HG02642 (cell line): ENCODE measurements at regions not wholly inside any gene's neighbourhood (a gene's known extent, or its start where the extent isn't known, plus 50 kb on each side); places are given as distances from the start of the nearest gene placed in this dataset.
A peak's percentile ranks its signal among the peaks of the same experiment; 100 is the strongest.
"Not testable (repeated sequence)": the region's sequence is repeated elsewhere in the genome, so short reads cannot be mapped to it uniquely, and the experiment has no call there.

Source experiments
- ATAC-seq: cut with Tn5 transposase; IDR thresholded peaks from one replicate; pipeline ENCODE4 v1.9.1; 2021; ENCODE audit warnings: mild to moderate bottlenecking; ENCODE audit not compliant: unreplicated experiment, poor library complexity

GRCh38 chr11:86861810-86862209, 61.5 kb downstream of the PRSS23 start:
- no peak for ATAC-seq

- no peak for ATAC-seq
Observed at GRCh38 chr11:86863476-86863875, 63.1 kb downstream of the PRSS23 start.

- no peak for ATAC-seq
Observed at GRCh38 chr11:86865436-86865835, 65.1 kb downstream of the PRSS23 start.

DNA sequence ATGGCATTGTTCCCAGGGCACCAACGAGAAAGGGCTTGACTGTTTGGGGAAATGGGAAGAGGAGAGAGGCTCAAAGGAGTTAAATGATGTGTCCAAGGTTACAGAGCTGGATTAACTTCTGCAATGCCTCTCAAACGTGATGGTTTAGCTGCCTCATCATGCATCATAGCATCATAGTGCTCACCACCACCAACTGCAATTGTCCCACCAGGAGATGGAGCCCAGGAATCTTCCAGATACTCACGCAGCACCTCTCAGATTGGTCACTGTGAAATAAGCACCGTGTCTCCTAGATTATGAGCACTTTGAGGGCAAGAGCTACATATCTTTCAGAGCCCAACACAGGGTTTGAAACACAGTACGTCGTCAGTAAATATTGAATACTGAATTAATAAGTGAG, 69.2 kb downstream of the PRSS23 start:
- no peak for ATAC-seq

- peak; percentile 86 for ATAC-seq
Observed at GRCh38 chr11:86869966-86870570, 69.7 kb downstream of the PRSS23 start.

- no peak for ATAC-seq
Observed at GRCh38 chr11:86873573-86874083, 73.3 kb downstream of the PRSS23 start.

DNA sequence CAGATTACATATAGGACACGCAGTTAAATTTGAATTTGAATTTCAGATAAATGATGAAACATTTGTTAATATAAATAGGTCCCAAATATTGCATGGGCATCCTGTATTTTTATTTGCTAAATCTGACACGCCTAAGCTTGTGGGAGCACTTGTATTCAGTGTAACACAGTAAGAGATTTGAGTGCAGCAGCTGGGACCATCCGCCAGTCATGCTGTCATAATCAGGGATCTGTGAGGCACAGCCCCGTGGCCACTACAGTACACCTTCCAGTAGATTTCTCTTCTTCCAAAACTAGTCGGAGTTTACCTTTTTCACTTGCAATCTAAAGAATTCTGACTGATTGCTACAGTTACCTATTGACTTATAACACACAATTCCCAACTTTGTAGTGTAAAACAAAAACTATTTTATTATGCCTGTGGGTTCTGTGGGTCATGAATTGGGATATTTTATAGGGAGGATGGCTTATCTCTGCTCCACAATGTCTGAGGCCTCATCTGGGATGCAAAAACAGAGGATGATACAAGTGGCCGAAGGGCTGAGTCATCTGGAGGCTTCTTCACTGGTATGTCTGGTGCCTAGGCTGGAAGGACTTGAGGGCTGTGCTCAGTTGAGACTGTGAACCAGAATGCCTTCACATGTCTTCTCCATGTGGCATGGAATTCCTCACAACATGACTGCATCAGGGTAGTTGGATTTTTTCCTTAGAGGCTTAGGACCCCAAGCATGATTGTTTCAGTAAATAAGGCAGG, 74.1 kb downstream of the PRSS23 start:
- ATAC-seq, result no peak

DNA sequence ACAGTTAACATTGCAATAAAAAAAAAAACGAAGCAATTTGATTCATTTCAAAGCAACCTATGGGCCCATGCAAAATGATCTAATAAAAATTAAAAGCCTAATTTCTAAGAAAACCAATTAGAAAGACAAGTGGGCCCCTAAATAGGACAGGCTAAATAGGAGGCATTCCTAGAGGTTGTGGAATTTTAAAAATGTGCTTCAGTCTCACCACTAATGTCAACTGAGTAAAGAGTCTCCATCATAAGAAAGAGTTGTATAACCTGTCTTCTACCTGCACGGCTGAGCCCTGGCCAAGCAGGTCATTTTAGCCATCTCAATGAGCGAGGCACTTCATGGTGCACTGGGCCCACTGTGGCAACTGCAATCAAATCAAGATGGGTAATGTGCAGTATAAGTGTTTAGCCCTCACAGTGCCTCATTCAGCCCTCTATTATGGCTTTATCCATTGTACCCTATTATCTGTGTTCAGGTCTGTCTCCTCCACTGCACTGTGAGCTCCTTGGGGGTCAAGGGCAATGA, 76.4 kb downstream of the PRSS23 start:
- ATAC-seq, result no peak

DNA sequence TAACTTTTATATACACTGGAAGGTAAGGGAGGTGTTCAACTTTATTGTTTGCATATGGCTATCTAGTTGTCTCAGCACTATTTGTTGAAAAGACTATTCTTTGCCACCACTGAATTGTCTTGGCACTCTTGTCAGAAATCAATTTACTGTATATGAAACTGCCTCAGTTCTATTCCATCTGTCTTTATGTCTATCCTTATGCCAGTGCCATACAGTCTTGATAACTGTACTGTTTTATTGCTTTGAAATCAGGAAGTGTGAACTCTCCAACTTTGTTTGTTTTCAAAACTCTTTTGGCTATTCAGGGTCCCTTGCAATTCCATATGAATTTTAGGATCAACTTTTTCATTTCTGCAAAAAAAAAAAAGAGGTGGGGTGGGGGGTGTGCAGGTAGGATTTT, 77.2 kb downstream of the PRSS23 start:
- no peak for ATAC-seq

DNA sequence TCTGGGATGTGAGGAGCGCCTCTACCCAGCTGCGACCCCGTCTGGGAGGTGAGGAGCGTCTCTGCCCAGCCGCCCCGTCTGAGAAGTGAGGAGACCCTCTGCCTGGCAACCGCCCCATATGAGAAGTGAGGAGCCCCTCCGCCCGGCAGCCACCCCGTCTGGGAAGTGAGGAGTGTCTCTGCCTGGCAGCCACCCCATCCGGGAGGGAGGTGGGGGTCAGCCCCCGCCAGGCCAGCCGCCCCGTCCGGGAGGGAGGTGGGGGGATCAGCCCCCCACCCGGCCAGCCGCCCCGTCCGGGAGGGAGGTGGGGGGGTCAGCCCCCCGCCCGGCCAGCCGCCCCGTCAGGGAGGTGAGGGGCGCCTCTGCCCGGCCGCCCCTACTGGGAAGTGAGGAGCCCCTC, 76.0 kb downstream of the FZD4 start:
- ATAC-seq, result not testable (repeated sequence)

DNA sequence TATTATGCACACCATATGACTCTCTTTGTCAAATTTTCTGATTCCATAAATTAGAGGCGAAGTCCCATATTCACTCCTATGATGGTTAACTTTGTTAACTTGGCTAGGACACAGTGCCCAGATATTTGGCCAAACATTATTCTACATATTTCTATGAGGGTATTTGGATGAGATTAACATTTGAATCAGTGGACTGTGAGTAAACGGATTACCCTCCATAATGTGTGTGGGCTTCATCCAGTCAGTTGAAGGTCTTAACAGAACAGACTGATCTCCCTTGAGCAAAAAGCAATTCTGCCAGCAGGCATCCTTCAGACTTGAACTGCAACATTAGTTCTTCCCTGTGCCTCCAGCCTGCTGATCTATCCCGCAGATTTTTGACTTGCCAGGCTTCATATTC, 69.9 kb downstream of the FZD4 start:
- no peak for ATAC-seq

DNA sequence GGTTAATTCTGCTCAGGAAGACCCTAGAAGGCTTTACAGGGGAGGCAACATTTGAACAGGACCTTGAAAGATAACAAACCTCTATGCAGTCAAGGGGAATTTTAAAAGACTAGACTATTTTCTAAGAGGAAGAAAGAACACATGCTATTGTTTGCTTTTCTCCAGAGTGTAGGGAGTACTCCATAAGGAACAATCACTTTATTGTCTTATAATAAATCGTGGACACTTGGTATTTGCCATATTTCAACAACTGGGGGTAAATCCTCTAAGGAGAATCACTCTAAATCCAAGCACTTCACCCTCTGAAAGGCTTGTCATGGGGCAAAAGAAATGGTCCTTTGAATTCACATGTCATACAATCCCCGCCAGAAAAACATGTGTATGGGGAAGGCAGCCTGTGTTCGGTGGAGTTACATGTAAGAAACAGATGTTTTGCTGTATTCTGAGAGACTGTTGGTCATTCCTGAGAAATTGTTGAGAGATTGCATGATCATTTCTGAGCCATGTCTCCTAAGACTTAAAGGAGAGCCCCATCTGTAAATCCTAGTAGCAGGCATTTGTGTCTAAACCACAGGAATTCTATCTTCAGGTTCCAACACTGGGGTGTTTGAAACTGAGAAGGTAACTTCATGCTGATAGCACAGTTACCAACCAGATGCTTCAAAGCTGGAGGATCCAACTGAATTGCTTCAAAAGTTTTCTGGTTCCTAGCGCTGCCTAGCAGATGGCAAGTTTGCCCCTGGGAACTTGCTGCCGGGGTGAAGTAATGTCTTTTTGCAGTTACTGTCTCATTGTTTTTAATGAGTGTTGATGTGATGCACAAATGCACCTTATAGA, 66.8 kb downstream of the FZD4 start:
- no peak for ATAC-seq

DNA sequence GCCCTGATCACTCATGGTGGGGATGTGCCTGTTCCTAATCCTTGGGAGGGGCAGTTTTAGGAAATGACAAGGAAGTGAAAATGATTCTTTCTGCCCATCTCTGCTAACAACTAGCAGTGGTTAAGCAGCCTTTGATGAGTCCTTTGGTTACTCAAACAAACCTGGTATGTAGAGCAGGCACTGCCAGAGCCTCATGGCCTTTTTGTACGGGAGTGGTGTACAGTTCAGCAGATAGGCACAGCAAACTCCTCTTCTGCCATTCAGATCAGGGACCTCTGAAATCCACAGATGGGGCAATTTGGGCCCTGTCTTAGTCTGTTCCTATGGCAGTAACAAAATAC, 66.2 kb downstream of the FZD4 start:
- no peak for ATAC-seq

DNA sequence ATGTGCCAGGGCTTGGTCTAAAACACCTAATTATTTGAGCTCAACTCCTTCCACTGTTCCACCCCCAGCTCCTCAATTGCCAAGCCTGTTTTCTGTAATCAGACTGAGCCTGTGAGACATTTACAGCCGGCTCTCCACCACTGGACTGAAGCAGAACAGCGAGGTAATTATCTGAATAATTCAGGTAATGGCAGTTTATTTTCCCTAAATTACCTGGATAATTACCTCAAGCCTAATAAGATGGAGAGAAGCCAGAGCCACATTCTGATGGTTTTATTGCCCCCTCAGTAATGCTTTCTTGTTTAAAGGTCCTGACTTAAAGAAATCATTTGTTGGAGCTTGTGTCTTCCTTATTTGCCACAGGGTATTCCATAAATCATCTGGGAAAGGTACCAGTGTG, 64.2 kb downstream of the FZD4 start:
- ATAC-seq, result no peak

- ATAC-seq, result no peak
Observed at GRCh38 chr11:86893235-86893634, 62.0 kb downstream of the FZD4 start.
